CD4-positive, alpha-beta T cell (primary cell): ENCODE measurements at regions not wholly inside any gene's neighbourhood (a gene's known extent, or its start where the extent isn't known, plus 50 kb on each side); places are given as distances from the start of the nearest gene placed in this dataset.

Experiments
- ATAC-seq: fragments of 200-7000 bp; cut with Tn5 transposase; one replicate; pipeline ENCODE4 v1.10.0; 2022; ENCODE audit warnings: mild to moderate bottlenecking; ENCODE audit not compliant: poor library complexity
- CTCF ChIA-PET: fragments of 350-600 bp; sonication (Branson Sonifier 250); formaldehyde crosslinking; loops from one replicate; lab custom pipeline; 2021; ENCODE audit warnings: antibody characterized with exemption, inconsistent platforms; lab: Charles Lee
- POLR2A ChIA-PET: fragments of 350-600 bp; sonication (Branson Sonifier 250); formaldehyde crosslinking; loops from one replicate; lab custom pipeline; 2021; ENCODE audit warnings: antibody characterized with exemption, inconsistent platforms; lab: Charles Lee
- DNase-seq, 14 experiments: peaks; one replicate each; pipeline ENCODE4 v3.0.0-alpha.2; 2013 to 2020; ENCODE audit warnings: mixed read lengths in 2 of 14
- H3K27ac ChIP-seq, 2 donors: one replicate each; pipeline versions ENCODE4 v1.5.1 to v1.7.0; 2013; ENCODE audit warnings: low read length in 2 of 2, low read depth in 1 of 2, mild to moderate bottlenecking in 1 of 2
- H3K27me3 ChIP-seq, 2 experiments: 1 replicate in 1 of 2; 2 replicates in 1 of 2; pipeline versions ENCODE4 v1.6.1 to v1.7.0; 2013; ENCODE audit warnings: low read length in 2 of 2, control low read depth in 1 of 2, mild to moderate bottlenecking in 1 of 2, moderate library complexity in 1 of 2; ENCODE audit not compliant: insufficient read depth in 2 of 2, control insufficient read depth in 1 of 2
- H3K36me3 ChIP-seq: one replicate; pipeline ENCODE4 v1.6.1; 2013; ENCODE audit warnings: low read length, control low read depth; ENCODE audit not compliant: insufficient read depth
- H3K4me1 ChIP-seq: one replicate; pipeline ENCODE4 v1.6.1; 2013; ENCODE audit warnings: low read length, control low read depth; ENCODE audit not compliant: insufficient read depth
- H3K4me3 ChIP-seq: one replicate; pipeline ENCODE4 v1.5.1; 2013; ENCODE audit warnings: mild to moderate bottlenecking, low read length, moderate library complexity
- H3K9me3 ChIP-seq, 2 experiments: 1 replicate in 1 of 2; 2 replicates in 1 of 2; pipeline versions ENCODE4 v1.6.1 to v1.7.0; 2013; ENCODE audit warnings: low read length in 2 of 2, mild to moderate bottlenecking in 2 of 2, control low read depth in 1 of 2, moderate library complexity in 1 of 2; ENCODE audit not compliant: control insufficient read depth in 1 of 2, insufficient read depth in 1 of 2
- H3K27ac Mint-ChIP-seq: one replicate; pipeline ENCODE4 v1.8.0; 2020; ENCODE audit warnings: mixed read lengths
- H3K27me3 Mint-ChIP-seq: one replicate; pipeline ENCODE4 v1.8.0; 2021; ENCODE audit warnings: mixed read lengths
- H3K36me3 Mint-ChIP-seq: one replicate; pipeline ENCODE4 v1.8.0; 2021; ENCODE audit warnings: low read depth, mixed read lengths
- H3K4me1 Mint-ChIP-seq: one replicate; pipeline ENCODE4 v1.8.0; 2021; ENCODE audit warnings: low read depth, mixed read lengths
- H3K4me3 Mint-ChIP-seq: one replicate; pipeline ENCODE4 v1.8.0; 2020; ENCODE audit warnings: mild to moderate bottlenecking, mixed read lengths
- H3K9me3 Mint-ChIP-seq: one replicate; pipeline ENCODE4 v1.8.0; 2020; ENCODE audit warnings: mixed read lengths
- CTCF ChIP-seq: fragments of 200-600 bp; IDR thresholded peaks from one replicate; pipeline ENCODE4 v1.8.0; 2022; ENCODE audit warnings: antibody characterized with exemption, mild to moderate bottlenecking
- intact Hi-C, 2 experiments: fragments of 100-400 bp; cut with DNase I in 1 of 2; cut with micrococcal nuclease in 1 of 2; formaldehyde crosslinking; loops; one replicate each; pipeline versions ENCODE4 v1.15.1 to v1.9.0; 2023 to 2025; cut with DNase I, micrococcal nuclease

- DNase-seq (no peak), ATAC-seq (no peak)
- H3K9me3 Mint-ChIP-seq = peaks cover 8% of the 10 kb centered on the region
- Histone ChIP-seq H3K27ac (no peak overlapping the region), H3K9me3 (peaks cover 4 to 5% of the 10 kb centered on the region in 2 experiments), H3K4me3 (no peak overlapping the region), H3K27me3 (no peaks in the 10 kb centered on the region), H3K4me1 (no peaks in the 10 kb centered on the region), H3K36me3 (no peaks in the 10 kb centered on the region)
- ChIA-PET CTCF (no interaction called here), POLR2A (no interaction called here)
- H3K4me1 Mint-ChIP-seq = no peaks in the 10 kb centered on the region
- no peak for TF ChIP-seq CTCF
- H3K27ac Mint-ChIP-seq = no peak overlapping the region
- H3K4me3 Mint-ChIP-seq = no peak overlapping the region
- no peaks in the 10 kb centered on the region for H3K36me3 Mint-ChIP-seq
- intact Hi-C loops = no loop called here
- H3K27me3 Mint-ChIP-seq = peaks cover 11% of the 10 kb centered on the region
These were observed 190.7 kb upstream of the BMP4 start for GRCh38 chr14:54147282-54147681.

GRCh38 chr14:54147758-54148157 is 191.1 kb upstream of the BMP4 start:
- Histone ChIP-seq H3K27me3 (no peaks in the 10 kb centered on the region), H3K27ac (no peak overlapping the region), H3K4me1 (no peaks in the 10 kb centered on the region), H3K36me3 (no peaks in the 10 kb centered on the region), H3K9me3 (peaks cover 4 to 5% of the 10 kb centered on the region in 2 experiments), H3K4me3 (no peak overlapping the region)
- H3K4me3 Mint-ChIP-seq = no peak overlapping the region
- peaks cover 8% of the 10 kb centered on the region for H3K9me3 Mint-ChIP-seq
- no peaks in the 10 kb centered on the region for H3K4me1 Mint-ChIP-seq
- CTCF ChIA-PET = no interaction called here
- H3K36me3 Mint-ChIP-seq = no peaks in the 10 kb centered on the region
- POLR2A ChIA-PET = no interaction called here
- no peak overlapping the region for H3K27ac Mint-ChIP-seq
- ATAC-seq = no peak
- DNase-seq = no peak
- no peak for TF ChIP-seq CTCF
- H3K27me3 Mint-ChIP-seq = peaks cover 8% of the 10 kb centered on the region
- intact Hi-C loops = no loop called here

GRCh38 chr14:54148251-54148650 is 191.6 kb upstream of the BMP4 start:
- POLR2A ChIA-PET = no interaction called here
- intact Hi-C loops = no loop called here
- Histone ChIP-seq H3K9me3 (peaks cover 4 to 5% of the 10 kb centered on the region in 2 experiments), H3K36me3 (no peaks in the 10 kb centered on the region), H3K4me3 (no peak overlapping the region), H3K27ac (no peak overlapping the region), H3K4me1 (no peaks in the 10 kb centered on the region), H3K27me3 (no peaks in the 10 kb centered on the region)
- ATAC-seq (no peak), DNase-seq (no peak)
- H3K27ac Mint-ChIP-seq = no peak overlapping the region
- H3K4me1 Mint-ChIP-seq = no peaks in the 10 kb centered on the region
- H3K9me3 Mint-ChIP-seq = peaks cover 8% of the 10 kb centered on the region
- no peak overlapping the region for H3K4me3 Mint-ChIP-seq
- no peaks in the 10 kb centered on the region for H3K36me3 Mint-ChIP-seq
- H3K27me3 Mint-ChIP-seq = peaks cover 4% of the 10 kb centered on the region
- TF ChIP-seq CTCF = no peak
- CTCF ChIA-PET = no interaction called here
